Activated CD4-positive, CD25-positive, alpha-beta regulatory T cell treated with anti-CD3 and anti-CD28 coated beads, Interleukin-2, amount 50 U/mL, for 24 hours (primary cell): ENCODE measurements at regions not wholly inside any gene's neighbourhood (a gene's known extent, or its start where the extent isn't known, plus 50 kb on each side); places are given as distances from the start of the nearest gene placed in this dataset.
"Not testable (repeated sequence)": the region's sequence is repeated elsewhere in the genome, so short reads cannot be mapped to it uniquely, and the experiment has no call there.

Source experiments
- ATAC-seq, 2 donors: fragments of 150-1000 bp; cut with Tn5 transposase; one replicate each; pipeline ENCODE4 v1.10.0; 2021; ENCODE audit warnings: mild to moderate bottlenecking in 1 of 2, moderate library complexity in 1 of 2

- ATAC-seq: no peak
Measured at GRCh38 chr2:35794796-35795450, 560.7 kb upstream of the CRIM1 start.

- no peak for ATAC-seq
Measured at GRCh38 chr2:35790292-35790691, 565.3 kb upstream of the CRIM1 start.

- ATAC-seq: no peak
Measured at GRCh38 chr2:35788543-35788942, 567.0 kb upstream of the CRIM1 start.

GRCh38 chr2:35787302-35788031 is 568.1 kb upstream of the CRIM1 start:
- no peak for ATAC-seq

- ATAC-seq: no peak
Measured at GRCh38 chr2:35785564-35785963, 570.0 kb upstream of the CRIM1 start.

- no peak for ATAC-seq
Measured at GRCh38 chr2:35784777-35785176, 570.8 kb upstream of the CRIM1 start.

- no peak for ATAC-seq
Measured at GRCh38 chr2:35783723-35784122, 571.9 kb upstream of the CRIM1 start.

- ATAC-seq: no peak
Measured at GRCh38 chr2:35741556-35741955, 614.0 kb upstream of the CRIM1 start.

GRCh38 chr2:35731674-35732073 is 623.9 kb upstream of the CRIM1 start:
- ATAC-seq: no peak

GRCh38 chr2:35714883-35715282 is 640.7 kb upstream of the CRIM1 start:
- no peak for ATAC-seq

GRCh38 chr2:35708411-35708923 is 647.1 kb upstream of the CRIM1 start:
- no peak for ATAC-seq

- no peak for ATAC-seq
Measured at GRCh38 chr2:35688309-35688708, 667.3 kb upstream of the CRIM1 start.

GRCh38 chr2:35651688-35652323 is 703.8 kb upstream of the CRIM1 start:
- ATAC-seq: no peak

- no peak for ATAC-seq
Measured at GRCh38 chr2:35614640-35615039, 740.9 kb upstream of the CRIM1 start.

- no peak for ATAC-seq
Measured at GRCh38 chr2:35606394-35606793, 749.2 kb upstream of the CRIM1 start.

GRCh38 chr2:35598310-35598709 is 757.3 kb upstream of the CRIM1 start:
- ATAC-seq: no peak

GRCh38 chr2:35591886-35592285 is 763.7 kb upstream of the CRIM1 start:
- ATAC-seq: no peak

GRCh38 chr2:35585972-35586371 is 769.6 kb upstream of the CRIM1 start:
- ATAC-seq: no peak

GRCh38 chr2:35582637-35583036 is 772.9 kb upstream of the CRIM1 start:
- no peak for ATAC-seq

GRCh38 chr2:35580956-35581355 is 774.6 kb upstream of the CRIM1 start:
- no peak for ATAC-seq

- ATAC-seq: not testable (repeated sequence)
Measured at GRCh38 chr2:35568574-35568973, 787.0 kb upstream of the CRIM1 start.

GRCh38 chr2:35562488-35562887 is 793.1 kb upstream of the CRIM1 start:
- ATAC-seq: no peak

GRCh38 chr2:35548171-35548570 is 807.4 kb upstream of the CRIM1 start:
- ATAC-seq: no peak

GRCh38 chr2:35545301-35545700 is 810.3 kb upstream of the CRIM1 start:
- no peak for ATAC-seq
